ENCODE measurements at regions not wholly inside any gene's neighbourhood (a gene's known extent, or its start where the extent isn't known, plus 50 kb on each side); places are given as distances from the start of the nearest gene placed in this dataset.

DNA sequence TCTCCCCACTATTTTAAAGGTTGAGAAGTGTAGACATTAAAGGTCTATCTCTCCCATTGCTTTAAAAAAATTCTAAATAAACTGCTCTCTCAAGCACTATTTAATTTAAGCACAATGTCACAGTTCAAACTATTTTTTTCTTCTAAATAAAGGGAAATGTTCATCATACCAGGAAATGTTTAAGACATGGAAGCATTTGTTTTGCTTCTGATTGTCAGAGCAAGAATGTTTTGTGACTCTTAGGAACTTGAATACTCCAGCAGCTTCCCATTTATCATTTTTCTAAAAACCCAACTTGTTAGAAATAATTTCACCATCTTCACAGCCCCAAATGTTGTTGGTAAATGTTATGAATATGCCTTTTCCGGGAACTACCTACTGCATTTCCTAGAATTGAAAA, 121.8 kb upstream of the NTF3 start:
- Histone ChIP-seq H3K4me1 (peaks cover 0 to 13% (median 6%) of the 10 kb centered on the region in 3 donors), H3K27me3 (no peaks in the 10 kb centered on the region), H3K27ac (no peak overlapping the region), H3K9me3 (peaks cover 0 to 10% (median 0%) of the 10 kb centered on the region in 3 donors), H3K4me3 (no peak overlapping the region), H3K36me3 (no peaks in the 10 kb centered on the region)
- TF ChIP-seq EP300 (IDR thresholded peaks at IDR 0.05), result no peak
- TF ChIP-seq POLR2A (IDR thresholded peaks at IDR 0.05), result no peak
- no peak for TF ChIP-seq POLR2AphosphoS5 (IDR thresholded peaks at IDR 0.05)
- TF ChIP-seq, protein P1, sequence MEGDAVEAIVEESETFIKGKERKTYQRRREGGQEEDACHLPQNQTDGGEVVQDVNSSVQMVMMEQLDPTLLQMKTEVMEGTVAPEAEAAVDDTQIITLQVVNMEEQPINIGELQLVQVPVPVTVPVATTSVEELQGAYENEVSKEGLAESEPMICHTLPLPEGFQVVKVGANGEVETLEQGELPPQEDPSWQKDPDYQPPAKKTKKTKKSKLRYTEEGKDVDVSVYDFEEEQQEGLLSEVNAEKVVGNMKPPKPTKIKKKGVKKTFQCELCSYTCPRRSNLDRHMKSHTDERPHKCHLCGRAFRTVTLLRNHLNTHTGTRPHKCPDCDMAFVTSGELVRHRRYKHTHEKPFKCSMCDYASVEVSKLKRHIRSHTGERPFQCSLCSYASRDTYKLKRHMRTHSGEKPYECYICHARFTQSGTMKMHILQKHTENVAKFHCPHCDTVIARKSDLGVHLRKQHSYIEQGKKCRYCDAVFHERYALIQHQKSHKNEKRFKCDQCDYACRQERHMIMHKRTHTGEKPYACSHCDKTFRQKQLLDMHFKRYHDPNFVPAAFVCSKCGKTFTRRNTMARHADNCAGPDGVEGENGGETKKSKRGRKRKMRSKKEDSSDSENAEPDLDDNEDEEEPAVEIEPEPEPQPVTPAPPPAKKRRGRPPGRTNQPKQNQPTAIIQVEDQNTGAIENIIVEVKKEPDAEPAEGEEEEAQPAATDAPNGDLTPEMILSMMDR (IDR thresholded peaks at IDR 0.05), result no peak
- WGBS, 2 donors (ENCODE audit: low coverage in 1 of 2), result 75 to 100% methylated on average over 1 of the region's 1 CpG
- no peak for ATAC-seq

DNA sequence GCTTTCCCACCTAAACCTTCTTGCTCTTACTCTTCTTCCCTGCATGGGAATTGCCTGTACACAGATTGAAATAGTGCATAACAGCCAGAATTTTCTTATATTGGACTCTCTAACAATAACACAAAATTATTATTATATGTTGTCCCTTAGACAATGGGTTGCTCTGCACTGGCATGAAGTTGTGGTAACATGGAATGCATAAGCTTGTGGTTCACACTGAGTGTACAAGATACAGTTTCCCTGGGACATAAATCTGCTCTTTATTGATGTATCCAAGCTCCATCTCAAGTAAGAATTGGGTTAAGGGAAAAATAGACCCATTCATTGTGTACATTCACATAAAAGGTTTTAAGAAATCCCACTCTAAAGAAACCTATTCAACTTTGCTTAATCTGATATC, 114.4 kb upstream of the NTF3 start:
- Histone ChIP-seq H3K4me1 (no peaks in the 10 kb centered on the region), H3K4me3 (no peak overlapping the region), H3K36me3 (no peaks in the 10 kb centered on the region), H3K27ac (no peak overlapping the region), H3K9me3 (peaks cover 0 to 19% (median 0%) of the 10 kb centered on the region in 3 donors), H3K27me3 (no peaks in the 10 kb centered on the region)
- ATAC-seq, result no peak
- no peak for TF ChIP-seq POLR2AphosphoS5 (IDR thresholded peaks at IDR 0.05)

DNA sequence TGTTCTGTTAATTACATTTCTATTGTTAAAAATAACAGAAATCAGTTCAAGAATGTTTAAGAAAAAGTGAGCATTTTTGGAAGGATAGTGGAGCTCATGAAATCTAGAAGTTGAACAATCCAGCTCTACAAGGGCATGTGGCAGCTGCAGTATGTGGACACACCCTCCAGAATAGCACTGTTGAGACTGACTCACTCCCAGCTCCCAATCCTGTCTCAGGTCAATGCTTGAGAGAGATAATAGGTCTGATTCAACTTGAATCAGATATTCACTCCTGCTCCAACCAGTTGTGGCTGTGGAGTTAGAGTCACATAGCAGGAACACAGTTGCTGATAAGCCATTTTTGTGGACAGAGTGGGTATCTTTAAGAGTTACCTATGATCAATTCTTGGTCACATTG, 113.0 kb upstream of the NTF3 start:
- no peak for ATAC-seq
- Histone ChIP-seq H3K36me3 (no peaks in the 10 kb centered on the region), H3K27ac (no peak overlapping the region), H3K27me3 (no peaks in the 10 kb centered on the region), H3K4me3 (no peak overlapping the region), H3K4me1 (no peaks in the 10 kb centered on the region), H3K9me3 (peaks cover 0 to 17% (median 0%) of the 10 kb centered on the region in 3 donors)
- TF ChIP-seq, protein P1 (IDR thresholded peaks at IDR 0.05), result no peak
- TF ChIP-seq POLR2AphosphoS5 (IDR thresholded peaks at IDR 0.05) (no peak), EP300 (IDR thresholded peaks at IDR 0.05) (no peak), POLR2A (IDR thresholded peaks at IDR 0.05) (no peak)

DNA sequence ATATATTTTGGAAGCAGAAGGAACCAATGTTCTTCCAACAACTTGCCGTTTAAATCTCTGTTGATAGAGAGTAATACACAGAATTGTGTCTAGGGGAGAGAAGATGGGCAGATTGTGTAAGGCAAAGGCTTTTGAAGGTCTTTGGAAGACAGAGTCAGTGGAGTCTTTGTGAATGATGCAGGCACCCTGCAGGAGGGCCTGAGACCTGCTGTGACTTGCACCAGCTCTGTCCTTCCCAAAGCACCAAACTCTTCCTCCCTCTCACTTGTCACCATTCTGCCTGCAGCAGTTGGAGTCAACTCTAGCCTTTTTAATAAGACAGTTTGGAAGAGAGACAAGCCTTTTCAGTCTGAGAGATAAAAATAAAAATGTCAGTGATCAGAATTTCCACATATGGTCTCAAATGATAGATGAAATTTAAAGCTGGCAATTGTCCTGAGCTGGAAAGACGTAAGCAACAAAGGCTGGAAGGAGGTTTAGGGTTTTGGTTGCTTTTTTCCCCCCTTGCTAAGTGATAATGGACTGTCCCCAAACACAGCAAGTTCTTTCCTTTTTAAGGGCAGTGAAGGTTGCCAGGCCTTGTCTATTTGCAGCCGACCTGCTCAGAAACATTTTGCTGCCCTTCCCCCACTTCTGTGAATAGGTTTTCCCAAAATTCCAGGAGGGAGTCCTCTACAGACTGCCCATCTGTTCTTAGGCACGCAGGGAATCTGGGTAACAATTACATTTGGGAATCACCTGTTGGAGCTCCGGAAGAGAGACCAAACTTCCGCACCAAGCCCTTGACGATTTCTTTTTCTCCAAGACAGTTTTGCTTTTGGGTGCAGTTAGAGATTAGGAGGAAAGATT, 103.0 kb upstream of the NTF3 start:
- no peaks in the 10 kb centered on the region for H3K27me3 ChIP-seq
- no peaks in the 10 kb centered on the region for H3K36me3 ChIP-seq
- no peaks in the 10 kb centered on the region for H3K9me3 ChIP-seq
- peaks cover 0 to 8% (median 0%) of the 10 kb centered on the region in 3 donors for H3K4me1 ChIP-seq
- TF ChIP-seq, protein P1 (IDR thresholded peaks at IDR 0.05), result no peak
- TF ChIP-seq EP300 (IDR thresholded peaks at IDR 0.05), result no peak
- TF ChIP-seq POLR2A (IDR thresholded peaks at IDR 0.05), result no peak
- TF ChIP-seq POLR2AphosphoS5 (IDR thresholded peaks at IDR 0.05), result no peak
- no peak for ATAC-seq
- H3K4me3 ChIP-seq, result no peak overlapping the region
- WGBS, 2 donors (ENCODE audit: low coverage in 1 of 2), result 50 to 66% methylated on average over 4 to 7 of the region's 7 CpGs
- H3K27ac ChIP-seq, result no peak overlapping the region

DNA sequence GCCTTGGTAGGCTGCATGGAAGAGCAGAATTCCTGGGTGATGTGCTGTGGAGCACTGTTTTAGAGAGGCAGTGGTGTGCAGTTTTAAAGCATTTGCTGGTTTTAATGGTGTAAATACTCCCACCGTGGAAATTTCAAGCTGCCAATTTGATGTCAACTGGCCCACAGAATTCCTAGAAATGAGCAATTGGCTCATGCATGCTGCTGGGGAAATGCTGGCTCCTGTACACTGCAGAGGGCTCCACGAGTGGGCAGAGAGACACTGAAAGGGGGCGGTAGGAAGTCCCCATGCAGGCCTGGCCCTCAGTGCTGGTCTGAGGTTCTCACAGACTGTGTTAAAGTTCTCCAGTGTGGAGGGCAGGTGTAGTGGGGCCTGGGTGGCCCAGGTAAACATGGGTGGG, 99.4 kb upstream of the NTF3 start:
- no peaks in the 10 kb centered on the region for H3K36me3 ChIP-seq
- no peaks in the 10 kb centered on the region for H3K9me3 ChIP-seq
- 71 to 73% methylated on average over 2 to 3 of the region's 3 CpGs for WGBS, 2 donors (ENCODE audit: low coverage in 1 of 2)
- TF ChIP-seq, protein P1 (IDR thresholded peaks at IDR 0.05), result no peak
- no peak for TF ChIP-seq EP300 (IDR thresholded peaks at IDR 0.05)
- H3K4me1 ChIP-seq, result peaks cover 0 to 8% (median 0%) of the 10 kb centered on the region in 3 donors
- H3K27ac ChIP-seq, result no peak overlapping the region
- ATAC-seq, result no peak
- H3K27me3 ChIP-seq, result no peaks in the 10 kb centered on the region
- no peak overlapping the region for H3K4me3 ChIP-seq

All from gastroesophageal sphincter (tissue), 4 donors.